K562 (cell line): ENCODE measurements at regions not wholly inside any gene's neighbourhood (a gene's known extent, or its start where the extent isn't known, plus 50 kb on each side); places are given as distances from the start of the nearest gene placed in this dataset.

Source experiments
- ATAC-seq: fragments of 200-7000 bp; cut with Tn5 transposase; 3 replicates; pipeline ENCODE4 v1.9.1; 2020; ENCODE audit warnings: moderate library complexity
- BruUV-seq: library from RNA; stranded (reverse); fragments of 400-500 nt; replicated peaks from 2 replicates; lab custom pipeline; 2021; lab: Mats Ljungman, UMichigan
- CTCF ChIA-PET: fragments of 300-600 bp; formaldehyde crosslinking; extraction: SDS; loops from one replicate; lab custom pipeline; 2021; ENCODE audit warnings: low intra/inter-chr PET ratio; lab: Yijun Ruan, JAX
- POLR2A ChIA-PET: fragments of 300-600, 350-650 bp; sonication (Branson Sonifier 250); formaldehyde crosslinking; extraction: SDS; loops from one replicate; lab custom pipeline; 2021; ENCODE audit warnings: antibody characterized with exemption, inconsistent platforms; lab: Yijun Ruan, JAX
- DNase-seq, 4 experiments: peaks; one replicate each; pipeline versions ENCODE4 v3.0.0 to v3.0.0-alpha.2; 2011 to 2018; ENCODE audit warnings: low spot score in 3 of 4, mixed read lengths in 3 of 4; ENCODE audit errors: extremely low read depth in 1 of 4
- FAIRE-seq: peaks from 2 replicates; lab custom pipeline; 2011; peaks lifted over from hg19 to GRCh38; lab: Jason Lieb, UNC
- H2AFZ ChIP-seq: 2 replicates; pipeline ENCODE4 v1.6.0; 2011; ENCODE audit warnings: low read depth, low read length, control low read depth, inconsistent platforms
- H3K27ac ChIP-seq: fragments of 200-600 bp; 3 replicates; pipeline ENCODE4 v1.8.0; 2011; ENCODE audit warnings: low read depth, mild to moderate bottlenecking, control low read depth, inconsistent platforms, low read length, moderate library complexity, mixed read lengths; ENCODE audit errors: extremely low read depth
- H3K27me3 ChIP-seq, 2 experiments: fragments of 300-600 bp in 1 of 2; 2 replicates in 1 of 2; 3 replicates in 1 of 2; pipeline versions ENCODE4 v1.6.0 to v1.8.0; 2011; ENCODE audit warnings: inconsistent platforms in 2 of 2, low read length in 2 of 2, mild to moderate bottlenecking in 1 of 2, mixed read lengths in 1 of 2, moderate library complexity in 1 of 2; ENCODE audit not compliant: control insufficient read depth in 2 of 2, insufficient read depth in 2 of 2
- H3K36me3 ChIP-seq: fragments of 300-600 bp; 3 replicates; pipeline ENCODE4 v1.8.0; 2011; ENCODE audit warnings: mild to moderate bottlenecking, low read length, inconsistent platforms; ENCODE audit not compliant: control insufficient read depth, insufficient read depth
- H3K4me1 ChIP-seq, 2 experiments: fragments of 200-600 bp in 1 of 2; replicated peaks in 1 of 2; 2 replicates in 1 of 2; 3 replicates in 1 of 2; pipeline versions ENCODE4 v1.5.1 to v1.8.0; 2011; ENCODE audit warnings: inconsistent platforms in 2 of 2, low read length in 2 of 2, mild to moderate bottlenecking in 1 of 2, mixed read lengths in 1 of 2, moderate library complexity in 1 of 2; ENCODE audit not compliant: control insufficient read depth in 2 of 2, insufficient read depth in 2 of 2
- H3K4me2 ChIP-seq: 2 replicates; pipeline ENCODE4 v1.6.1; 2011; ENCODE audit warnings: low read length, control low read depth, inconsistent platforms, mixed read lengths; ENCODE audit not compliant: insufficient read depth
- H3K4me3 ChIP-seq: fragments of 200-600 bp; sonication (generic), shearing (Covaris generic); 2 replicates; pipeline ENCODE4 v1.5.1; 2016; ENCODE audit warnings: control low read depth, inconsistent platforms
- H3K79me2 ChIP-seq: fragments of 200-600 bp; 3 replicates; pipeline ENCODE4 v1.8.0; 2011; ENCODE audit warnings: low read length, inconsistent platforms; ENCODE audit not compliant: control insufficient read depth, insufficient read depth
- H3K9ac ChIP-seq, 2 experiments: 2 replicates each; pipeline versions ENCODE4 v1.6.0 to v1.6.1; 2011; ENCODE audit warnings: low read depth in 2 of 2, low read length in 2 of 2, control low read depth in 1 of 2, inconsistent platforms in 1 of 2, mild to moderate bottlenecking in 1 of 2, mixed read lengths in 1 of 2; ENCODE audit not compliant: insufficient read depth in 1 of 2
- H3K9me1 ChIP-seq: one replicate; pipeline ENCODE4 v1.6.0; 2011; ENCODE audit warnings: inconsistent platforms, mild to moderate bottlenecking, low read length, moderate library complexity; ENCODE audit not compliant: control insufficient read depth, insufficient read depth
- H3K9me3 ChIP-seq: replicated peaks from 2 replicates; pipeline ENCODE4 v1.5.1; 2011; ENCODE audit warnings: low read depth, low read length, inconsistent platforms; ENCODE audit not compliant: control insufficient read depth, insufficient read depth
- H4K20me1 ChIP-seq: replicated peaks from 2 replicates; pipeline ENCODE4 v1.6.1; 2011; ENCODE audit warnings: low read length, inconsistent platforms, mixed read lengths; ENCODE audit not compliant: control insufficient read depth, insufficient read depth
- NFRKB ChIP-seq: fragments of 450-650 bp; IDR thresholded peaks from 2 replicates; pipeline ENCODE4 v1.6.1; 2016; ENCODE audit warnings: low read depth
- OTX1 ChIP-seq: fragments of 450-650 bp; formaldehyde crosslinking; IDR thresholded peaks from 2 replicates; pipeline ENCODE4 v1.4.0; 2022; ENCODE audit warnings: mild to moderate bottlenecking
- PURB ChIP-seq: sonication (generic); formaldehyde crosslinking; IDR thresholded peaks from 2 replicates; pipeline ENCODE4 v1.9.0; 2021; ENCODE audit warnings: low read depth, mild to moderate bottlenecking, missing genetic modification reagents
- RFX7 ChIP-seq: fragments of 250-450 bp; sonication (Bioruptor Pico); IDR thresholded peaks from 2 replicates; pipeline ENCODE4 v1.5.1; 2021; ENCODE audit warnings: mild to moderate bottlenecking
- TAL1 ChIP-seq: fragments of 450-650 bp; IDR thresholded peaks from 2 replicates; pipeline ENCODE4 v1.6.1; 2016; ENCODE audit warnings: mild to moderate bottlenecking
- ZNF780A ChIP-seq: fragments of 250-450 bp; sonication (Bioruptor Pico); IDR thresholded peaks from 2 replicates; pipeline ENCODE4 v1.5.0; 2021; ENCODE audit warnings: mild to moderate bottlenecking
- ZNF830 ChIP-seq: fragments of 250-450 bp; sonication (Bioruptor Pico); IDR thresholded peaks from 2 replicates; pipeline ENCODE4 v1.5.0; 2021; ENCODE audit warnings: mild to moderate bottlenecking
- WGBS: fragments of 100-300 bp; shearing (Covaris generic); methylation state at CpG from one replicate; pipeline ENCODE4 v1.1.6; 2016; ENCODE audit warnings: low coverage, mixed read lengths; ENCODE audit not compliant: insufficient coverage; ENCODE audit errors: missing lambda C conversion rate; 5-methylcytosine and 5-hydroxymethylcytosine counted together
- in situ Hi-C: fragments of 300-500 bp; cut with MboI; formaldehyde crosslinking; loops from 4 replicates; pipeline ENCODE4 v1.15.0; 2018; ENCODE audit warnings: inconsistent platforms, mixed read lengths
- intact Hi-C: fragments of 100-400 bp; cut with micrococcal nuclease; formaldehyde crosslinking; loops from 2 replicates; pipeline ENCODE4 v1.14.2; 2022
- TF ChIP-seq, protein P1 (sequence below): fragments of 200-800 bp; sonication (Bioruptor generic); IDR thresholded peaks from 2 replicates; pipeline ENCODE4 v1.6.1; 2016; ENCODE audit warnings: missing genetic modification characterization, missing compliant biosample characterization

DNA sequence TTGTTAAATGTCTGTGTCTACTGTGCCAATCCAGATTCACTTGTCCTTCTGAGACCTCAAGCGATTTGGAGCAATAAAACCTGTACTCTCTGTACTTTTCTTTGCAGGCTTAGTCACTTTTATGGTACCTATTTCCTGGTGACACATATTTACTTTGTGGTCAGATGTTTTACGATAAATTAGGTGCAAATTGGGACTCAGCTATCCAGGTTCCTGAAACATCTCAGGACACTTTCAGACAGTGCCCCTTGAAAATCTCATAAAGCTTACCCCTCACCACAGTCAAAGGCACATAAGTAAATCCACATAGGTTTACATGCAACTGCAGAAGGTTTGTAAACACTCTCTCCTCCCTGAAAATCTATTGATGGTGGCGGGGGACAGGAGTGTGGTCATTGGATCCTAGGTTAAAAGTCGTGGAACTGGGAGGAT is 438.8 kb downstream of the EFNB2 start:
- ChIA-PET POLR2A (no interaction called here), CTCF (no interaction called here)
- no peaks in the 10 kb centered on the region for H3K36me3 ChIP-seq
- intact Hi-C loops (no loop called here), in situ Hi-C loops (no loop called here)
- FAIRE-seq (no peak), ATAC-seq (no peak)
- no peaks in the 10 kb centered on the region for H3K79me2 ChIP-seq
- H3K27ac ChIP-seq: no peak overlapping the region
- no peaks in the 10 kb centered on the region for H4K20me1 ChIP-seq
- no peaks in the 10 kb centered on the region for H3K27me3 ChIP-seq
- no peak overlapping the region for H2AFZ ChIP-seq
- H3K4me3 ChIP-seq: no peak overlapping the region
- no peak overlapping the region for H3K4me2 ChIP-seq
- WGBS: 0% methylated on average over 3 of the region's 4 CpGs
- TF ChIP-seq NFRKB (no peak), RFX7 (no peak), PURB (CRISPR knock-in tag) (no peak), ZNF830 (CRISPR knock-in tag) (no peak), TAL1 (no peak), ZNF780A (CRISPR knock-in tag) (no peak), OTX1 (CRISPR knock-in tag) (no peak)
- TF ChIP-seq, protein P1, sequence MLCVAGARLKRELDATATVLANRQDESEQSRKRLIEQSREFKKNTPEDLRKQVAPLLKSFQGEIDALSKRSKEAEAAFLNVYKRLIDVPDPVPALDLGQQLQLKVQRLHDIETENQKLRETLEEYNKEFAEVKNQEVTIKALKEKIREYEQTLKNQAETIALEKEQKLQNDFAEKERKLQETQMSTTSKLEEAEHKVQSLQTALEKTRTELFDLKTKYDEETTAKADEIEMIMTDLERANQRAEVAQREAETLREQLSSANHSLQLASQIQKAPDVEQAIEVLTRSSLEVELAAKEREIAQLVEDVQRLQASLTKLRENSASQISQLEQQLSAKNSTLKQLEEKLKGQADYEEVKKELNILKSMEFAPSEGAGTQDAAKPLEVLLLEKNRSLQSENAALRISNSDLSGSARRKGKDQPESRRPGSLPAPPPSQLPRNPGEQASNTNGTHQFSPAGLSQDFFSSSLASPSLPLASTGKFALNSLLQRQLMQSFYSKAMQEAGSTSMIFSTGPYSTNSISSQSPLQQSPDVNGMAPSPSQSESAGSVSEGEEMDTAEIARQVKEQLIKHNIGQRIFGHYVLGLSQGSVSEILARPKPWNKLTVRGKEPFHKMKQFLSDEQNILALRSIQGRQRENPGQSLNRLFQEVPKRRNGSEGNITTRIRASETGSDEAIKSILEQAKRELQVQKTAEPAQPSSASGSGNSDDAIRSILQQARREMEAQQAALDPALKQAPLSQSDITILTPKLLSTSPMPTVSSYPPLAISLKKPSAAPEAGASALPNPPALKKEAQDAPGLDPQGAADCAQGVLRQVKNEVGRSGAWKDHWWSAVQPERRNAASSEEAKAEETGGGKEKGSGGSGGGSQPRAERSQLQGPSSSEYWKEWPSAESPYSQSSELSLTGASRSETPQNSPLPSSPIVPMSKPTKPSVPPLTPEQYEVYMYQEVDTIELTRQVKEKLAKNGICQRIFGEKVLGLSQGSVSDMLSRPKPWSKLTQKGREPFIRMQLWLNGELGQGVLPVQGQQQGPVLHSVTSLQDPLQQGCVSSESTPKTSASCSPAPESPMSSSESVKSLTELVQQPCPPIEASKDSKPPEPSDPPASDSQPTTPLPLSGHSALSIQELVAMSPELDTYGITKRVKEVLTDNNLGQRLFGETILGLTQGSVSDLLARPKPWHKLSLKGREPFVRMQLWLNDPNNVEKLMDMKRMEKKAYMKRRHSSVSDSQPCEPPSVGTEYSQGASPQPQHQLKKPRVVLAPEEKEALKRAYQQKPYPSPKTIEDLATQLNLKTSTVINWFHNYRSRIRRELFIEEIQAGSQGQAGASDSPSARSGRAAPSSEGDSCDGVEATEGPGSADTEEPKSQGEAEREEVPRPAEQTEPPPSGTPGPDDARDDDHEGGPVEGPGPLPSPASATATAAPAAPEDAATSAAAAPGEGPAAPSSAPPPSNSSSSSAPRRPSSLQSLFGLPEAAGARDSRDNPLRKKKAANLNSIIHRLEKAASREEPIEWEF (CRISPR knock-in tag): no peak
- TF ChIP-seq, all 486 proteins: peak for 0
- Histone ChIP-seq H3K9ac (no peak overlapping the region), H3K9me3 (no peaks in the 10 kb centered on the region), H3K9me1 (no peaks in the 10 kb centered on the region), H3K4me1 (no peaks in the 10 kb centered on the region)
- no peak for DNase-seq
- no TSS peak for BruUV-seq
